Naive thymus-derived CD4-positive, alpha-beta T cell (primary cell): ENCODE measurements at regions not wholly inside any gene's neighbourhood (a gene's known extent, or its start where the extent isn't known, plus 50 kb on each side); places are given as distances from the start of the nearest gene placed in this dataset.
A peak's percentile ranks its signal among the peaks of the same experiment; 100 is the strongest.

Experiments used
- ATAC-seq: fragments of 150-1000 bp; cut with Tn5 transposase; 2 replicates; pipeline ENCODE4 v1.10.0; 2021; ENCODE audit warnings: mild to moderate bottlenecking, moderate library complexity
- CTCF ChIA-PET: fragments of 350-600 bp; sonication (Branson Sonifier 250); formaldehyde crosslinking; loops from one replicate; lab custom pipeline; 2021; ENCODE audit warnings: antibody characterized with exemption; lab: Charles Lee
- POLR2A ChIA-PET: fragments of 350-600 bp; sonication (Branson Sonifier 250); formaldehyde crosslinking; loops from one replicate; lab custom pipeline; 2021; ENCODE audit warnings: antibody characterized with exemption, inconsistent platforms; lab: Charles Lee
- DNase-seq, 9 donors: peaks; one replicate each; pipeline versions ENCODE4 v3.0.0 to v3.0.0-alpha.2; 2020 to 2022; ENCODE audit warnings: mixed read lengths in 1 of 9
- H3K27ac ChIP-seq: one replicate; pipeline ENCODE4 v1.7.0; 2013; ENCODE audit warnings: mild to moderate bottlenecking, low read depth, low read length, moderate library complexity
- H3K27me3 ChIP-seq, 2 donors: one replicate each; pipeline ENCODE4 v1.7.0; 2013; ENCODE audit warnings: low read length in 2 of 2, mild to moderate bottlenecking in 2 of 2, moderate library complexity in 2 of 2; ENCODE audit not compliant: control insufficient read depth in 2 of 2, insufficient read depth in 2 of 2
- H3K36me3 ChIP-seq, 3 experiments: 1 replicate in 2 of 3; 2 replicates in 1 of 3; pipeline ENCODE4 v1.7.0; 2013; ENCODE audit warnings: low read length in 3 of 3, mild to moderate bottlenecking in 3 of 3, moderate library complexity in 1 of 3; ENCODE audit not compliant: insufficient read depth in 3 of 3, control insufficient read depth in 2 of 3
- H3K4me1 ChIP-seq, 2 donors: one replicate each; pipeline ENCODE4 v1.7.0; 2013; ENCODE audit warnings: low read length in 2 of 2, mild to moderate bottlenecking in 2 of 2, moderate library complexity in 1 of 2; ENCODE audit not compliant: control insufficient read depth in 2 of 2, insufficient read depth in 2 of 2
- H3K4me3 ChIP-seq: 2 replicates; pipeline ENCODE4 v1.7.0; 2013; ENCODE audit warnings: mild to moderate bottlenecking, low read length
- H3K9me3 ChIP-seq, 3 experiments: 1 replicate in 2 of 3; 2 replicates in 1 of 3; pipeline ENCODE4 v1.7.0; 2013; ENCODE audit warnings: low read length in 3 of 3; ENCODE audit not compliant: control insufficient read depth in 2 of 3
- H3K27ac Mint-ChIP-seq, 9 donors: one replicate each; pipeline ENCODE4 v1.8.0; 2020 to 2022; ENCODE audit warnings: mixed read lengths in 9 of 9, mild to moderate bottlenecking in 8 of 9, moderate library complexity in 5 of 9, inconsistent platforms in 2 of 9
- H3K27me3 Mint-ChIP-seq, 5 donors: one replicate each; pipeline ENCODE4 v1.8.0; 2021 to 2022; ENCODE audit warnings: mixed read lengths in 5 of 5, mild to moderate bottlenecking in 1 of 5
- H3K36me3 Mint-ChIP-seq, 5 donors: one replicate each; pipeline ENCODE4 v1.8.0; 2020 to 2022; ENCODE audit warnings: mixed read lengths in 5 of 5, mild to moderate bottlenecking in 3 of 5, inconsistent platforms in 1 of 5
- H3K4me1 Mint-ChIP-seq, 7 donors: one replicate each; pipeline ENCODE4 v1.8.0; 2020 to 2022; ENCODE audit warnings: mixed read lengths in 7 of 7, mild to moderate bottlenecking in 3 of 7, inconsistent platforms in 1 of 7
- H3K4me3 Mint-ChIP-seq, 10 donors: one replicate each; pipeline ENCODE4 v1.8.0; 2020 to 2022; ENCODE audit warnings: mild to moderate bottlenecking in 10 of 10, mixed read lengths in 10 of 10, moderate library complexity in 6 of 10, inconsistent platforms in 2 of 10
- H3K9me3 Mint-ChIP-seq, 11 donors: one replicate each; pipeline ENCODE4 v1.8.0; 2020 to 2022; ENCODE audit warnings: mixed read lengths in 11 of 11, mild to moderate bottlenecking in 4 of 11, inconsistent platforms in 1 of 11, moderate library complexity in 1 of 11
- intact Hi-C, 2 donors: fragments of 100-400 bp; cut with micrococcal nuclease; formaldehyde crosslinking; loops; one replicate each; pipeline ENCODE4 v1.15.1; 2023

DNA sequence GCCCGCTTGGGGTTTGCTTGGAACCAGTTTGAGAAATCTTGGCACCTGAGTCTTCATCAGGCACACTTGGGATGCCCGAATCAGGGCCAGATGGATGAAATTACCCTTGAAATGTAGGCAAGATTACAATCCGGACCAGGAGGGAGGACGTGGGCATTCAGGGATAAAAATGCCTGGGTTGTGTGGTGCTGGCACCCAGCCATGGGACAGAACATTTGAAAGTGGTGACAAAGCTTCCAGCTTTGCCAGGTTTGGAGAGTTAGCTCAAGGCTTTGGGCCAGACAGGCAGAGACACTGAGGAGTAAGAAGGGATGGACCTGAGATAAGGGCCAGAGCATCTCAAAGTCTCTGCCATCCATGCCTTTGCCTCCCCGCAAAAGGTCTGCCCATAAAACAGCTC is 182.2 kb downstream of the TTC32 start:
- H3K36me3 ChIP-seq = no peaks in the 10 kb centered on the region
- no peaks in the 10 kb centered on the region for H3K27me3 ChIP-seq
- no peaks in the 10 kb centered on the region for H3K4me1 ChIP-seq
- H3K4me3 ChIP-seq = no peak overlapping the region
- ChIA-PET POLR2A (no interaction called here), CTCF (no interaction called here)
- Mint-ChIP-seq H3K4me3 (no peak overlapping the region), H3K9me3 (peaks cover 0 to 3% (median 0%) of the 10 kb centered on the region in 11 donors), H3K4me1 (no peaks in the 10 kb centered on the region), H3K27ac (no peak overlapping the region), H3K36me3 (no peaks in the 10 kb centered on the region), H3K27me3 (peaks cover 0 to 20% (median 11%) of the 10 kb centered on the region in 5 donors)
- DNase-seq (no peak), ATAC-seq (no peak)
- intact Hi-C loops = no loop called here
- H3K27ac ChIP-seq = no peak overlapping the region
- no peaks in the 10 kb centered on the region for H3K9me3 ChIP-seq

DNA sequence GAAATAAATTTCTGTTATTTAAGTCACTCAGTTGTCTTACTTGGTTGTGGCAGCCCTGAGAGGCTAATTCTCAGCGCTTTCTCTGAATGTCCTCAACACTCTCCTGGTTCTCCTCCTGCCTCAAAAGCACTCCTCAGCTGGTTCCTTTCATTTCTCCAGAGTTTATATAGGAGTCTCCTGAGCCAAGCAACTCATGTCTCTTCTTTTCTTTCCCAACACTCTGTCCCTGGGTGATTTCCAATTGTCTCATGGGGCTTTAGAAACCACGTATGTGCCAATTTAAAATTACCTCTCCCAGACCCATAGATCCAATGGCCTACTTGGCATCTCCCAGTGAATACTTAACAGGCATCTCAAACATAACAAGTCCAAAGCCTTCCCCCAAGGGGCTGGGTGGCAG is 184.3 kb downstream of the TTC32 start:
- no peak for DNase-seq
- no peaks in the 10 kb centered on the region for H3K27me3 ChIP-seq
- Mint-ChIP-seq H3K36me3 (peaks cover 0 to 6% (median 0%) of the 10 kb centered on the region in 5 donors), H3K27ac (no peak overlapping the region), H3K4me1 (no peaks in the 10 kb centered on the region), H3K4me3 (no peak overlapping the region), H3K27me3 (peaks cover 0 to 26% (median 14%) of the 10 kb centered on the region in 5 donors), H3K9me3 (peaks cover 0 to 8% (median 3%) of the 10 kb centered on the region in 11 donors)
- H3K4me3 ChIP-seq = no peak overlapping the region
- no peak overlapping the region for H3K27ac ChIP-seq
- intact Hi-C loops = no loop called here
- H3K4me1 ChIP-seq = no peaks in the 10 kb centered on the region
- H3K9me3 ChIP-seq = no peaks in the 10 kb centered on the region
- CTCF ChIA-PET = no interaction called here
- no peaks in the 10 kb centered on the region for H3K36me3 ChIP-seq
- ATAC-seq = no peak
- POLR2A ChIA-PET = no interaction called here

DNA sequence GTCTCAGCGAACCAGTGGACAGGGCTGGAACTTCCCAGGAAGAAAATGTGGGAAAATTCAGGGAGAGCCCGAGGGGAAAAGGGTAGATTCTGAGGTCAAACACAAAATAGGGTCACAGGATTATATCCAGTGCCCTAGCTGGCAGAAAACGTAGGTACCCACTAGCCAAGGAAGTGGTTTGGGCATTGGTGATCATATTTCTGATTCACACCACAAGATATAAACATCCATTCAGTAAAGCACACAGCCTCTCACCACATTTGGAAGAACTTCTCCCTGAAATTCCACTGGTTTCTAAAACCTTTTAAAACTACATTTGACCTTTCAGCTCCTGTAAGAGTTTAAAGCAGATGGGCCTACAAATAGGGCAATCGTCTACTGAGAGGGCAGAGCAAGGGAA is 186.9 kb downstream of the TTC32 start:
- no peak overlapping the region for H3K4me3 Mint-ChIP-seq
- intact Hi-C loops = no loop called here
- H3K4me1 Mint-ChIP-seq = peaks cover 0 to 3% (median 0%) of the 10 kb centered on the region in 7 donors
- H3K27me3 Mint-ChIP-seq = peaks cover 0 to 21% (median 14%) of the 10 kb centered on the region in 5 donors
- Histone ChIP-seq H3K27ac (no peak overlapping the region), H3K36me3 (no peaks in the 10 kb centered on the region), H3K4me3 (no peak overlapping the region), H3K4me1 (no peaks in the 10 kb centered on the region), H3K27me3 (no peaks in the 10 kb centered on the region), H3K9me3 (no peaks in the 10 kb centered on the region)
- H3K9me3 Mint-ChIP-seq = peaks cover 0 to 9% (median 4%) of the 10 kb centered on the region in 11 donors
- no peak for ATAC-seq
- no peak for DNase-seq
- peaks cover 0 to 9% (median 0%) of the 10 kb centered on the region in 5 donors for H3K36me3 Mint-ChIP-seq
- CTCF ChIA-PET = no interaction called here
- POLR2A ChIA-PET = no interaction called here
- no peak overlapping the region for H3K27ac Mint-ChIP-seq

DNA sequence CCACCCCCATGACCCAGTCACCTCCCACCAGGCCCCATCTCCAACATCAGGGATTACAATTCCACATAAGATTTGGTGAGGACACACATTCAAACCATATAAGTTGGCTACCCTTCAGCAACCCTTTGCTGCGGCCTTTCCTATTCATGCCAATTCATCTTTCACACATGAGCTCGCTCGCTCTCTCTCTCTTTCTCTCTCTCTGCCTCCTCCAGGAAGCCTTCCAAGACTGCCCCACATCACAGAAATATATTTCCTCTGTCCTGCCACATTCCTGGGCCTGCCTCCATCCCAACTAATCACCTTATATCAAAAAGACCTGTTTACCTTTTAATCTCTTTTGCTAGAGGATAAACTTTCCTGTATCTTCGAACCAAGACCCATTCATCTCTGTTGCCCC is 188.9 kb downstream of the TTC32 start:
- Histone ChIP-seq H3K4me3 (no peak overlapping the region), H3K4me1 (no peaks in the 10 kb centered on the region), H3K27ac (no peak overlapping the region), H3K36me3 (no peaks in the 10 kb centered on the region), H3K9me3 (no peaks in the 10 kb centered on the region), H3K27me3 (no peaks in the 10 kb centered on the region)
- Mint-ChIP-seq H3K4me3 (no peak overlapping the region), H3K27ac (no peak overlapping the region), H3K4me1 (peaks cover 0 to 3% (median 0%) of the 10 kb centered on the region in 7 donors), H3K36me3 (peaks cover 0 to 9% (median 0%) of the 10 kb centered on the region in 5 donors), H3K9me3 (peaks cover 0 to 9% (median 4%) of the 10 kb centered on the region in 11 donors), H3K27me3 (peaks cover 0 to 26% (median 8%) of the 10 kb centered on the region in 5 donors)
- ATAC-seq (no peak), DNase-seq (no peak)
- intact Hi-C loops = no loop called here
- CTCF ChIA-PET = no interaction called here
- POLR2A ChIA-PET = no interaction called here

DNA sequence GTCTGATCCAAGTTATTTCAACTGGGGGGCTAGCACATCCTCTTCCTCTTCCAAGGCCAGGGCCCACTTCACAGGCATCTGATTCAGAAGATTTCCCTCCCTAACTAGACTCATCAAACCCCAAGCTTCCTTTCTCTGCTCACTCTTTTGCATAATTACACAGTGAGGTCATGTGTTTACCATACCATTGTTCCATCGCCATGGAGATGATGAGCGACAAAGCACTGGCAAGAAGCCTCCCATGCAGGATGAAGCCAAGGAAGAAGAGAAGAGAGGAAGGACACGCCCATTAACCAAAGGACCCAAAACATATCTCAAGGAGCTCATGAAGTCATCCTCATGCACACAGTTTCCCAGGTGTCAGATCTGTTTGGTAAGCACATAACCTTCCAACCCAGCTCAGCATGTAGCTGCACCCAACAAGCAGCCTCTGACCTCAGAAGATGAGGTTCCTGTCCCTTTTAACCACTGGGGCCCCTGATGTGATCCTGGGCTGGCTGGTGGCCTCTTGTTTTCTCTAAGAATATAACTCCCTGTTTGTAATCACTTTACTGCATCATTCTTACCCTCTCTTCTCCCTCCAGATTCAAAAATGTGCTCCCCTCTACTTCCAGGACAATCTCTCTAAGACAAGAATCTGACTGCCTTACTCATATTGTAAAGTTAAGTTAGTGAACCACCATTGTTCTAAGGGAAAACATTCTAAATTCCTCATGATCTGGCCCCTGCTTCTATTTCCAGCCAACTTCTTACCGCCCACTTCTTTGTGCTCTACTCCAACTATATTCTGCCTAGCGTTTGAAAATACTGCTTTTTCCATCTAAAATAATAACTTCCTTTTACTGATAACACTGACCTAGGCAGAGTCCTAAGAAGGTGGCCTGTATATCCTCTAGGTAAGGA is 190.1 kb downstream of the TTC32 start:
- peaks cover 0 to 9% (median 0%) of the 10 kb centered on the region in 5 donors for H3K36me3 Mint-ChIP-seq
- H3K4me3 Mint-ChIP-seq = no peak overlapping the region
- no peaks in the 10 kb centered on the region for H3K4me1 ChIP-seq
- H3K27me3 Mint-ChIP-seq = peaks cover 0 to 31% (median 14%) of the 10 kb centered on the region in 5 donors
- no peaks in the 10 kb centered on the region for H3K36me3 ChIP-seq
- ChIA-PET CTCF (no interaction called here), POLR2A (no interaction called here)
- intact Hi-C loops = no loop called here
- no peaks in the 10 kb centered on the region for H3K9me3 ChIP-seq
- ATAC-seq (peak; percentile 29), DNase-seq (no peak)
- H3K27ac ChIP-seq = no peak overlapping the region
- no peak overlapping the region for H3K27ac Mint-ChIP-seq
- no peak overlapping the region for H3K4me3 ChIP-seq
- H3K27me3 ChIP-seq = no peaks in the 10 kb centered on the region
- H3K9me3 Mint-ChIP-seq = peaks cover 0 to 9% (median 4%) of the 10 kb centered on the region in 11 donors
- H3K4me1 Mint-ChIP-seq = peaks cover 0 to 3% (median 0%) of the 10 kb centered on the region in 7 donors

DNA sequence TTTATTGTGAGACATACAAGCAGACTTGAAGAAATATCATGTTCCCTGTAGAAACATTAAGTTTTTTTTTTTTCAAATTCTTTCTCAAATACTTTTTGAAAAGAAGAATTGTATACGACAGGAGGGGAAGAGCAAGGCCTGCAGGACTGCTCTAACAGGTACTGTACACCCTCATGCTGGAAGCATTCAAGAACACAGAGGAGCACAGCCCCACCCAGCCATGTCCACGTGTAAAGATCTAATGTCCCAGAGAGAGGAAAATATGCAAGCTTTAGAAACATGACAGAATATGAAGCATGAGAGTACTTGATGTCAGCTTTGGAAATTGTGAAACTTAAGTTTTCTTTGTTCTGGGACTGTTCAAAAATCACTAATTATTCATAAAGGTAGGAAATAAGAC is 191.6 kb downstream of the TTC32 start:
- no peak overlapping the region for H3K27ac ChIP-seq
- ATAC-seq = no peak

More for the DNA sequence above, 191.6 kb downstream of the TTC32 start:
- Histone ChIP-seq H3K9me3 (no peaks in the 10 kb centered on the region), H3K36me3 (no peaks in the 10 kb centered on the region), H3K4me1 (no peaks in the 10 kb centered on the region), H3K27me3 (no peaks in the 10 kb centered on the region), H3K4me3 (no peak overlapping the region)
- peaks cover 0 to 9% (median 0%) of the 10 kb centered on the region in 5 donors for H3K36me3 Mint-ChIP-seq
- intact Hi-C loops = no loop called here
- no peak overlapping the region for H3K4me3 Mint-ChIP-seq
- H3K9me3 Mint-ChIP-seq = peaks cover 0 to 9% (median 4%) of the 10 kb centered on the region in 11 donors
- ChIA-PET POLR2A (no interaction called here), CTCF (no interaction called here)
- DNase-seq = no peak
- H3K27me3 Mint-ChIP-seq = peaks cover 0 to 24% (median 9%) of the 10 kb centered on the region in 5 donors
- H3K4me1 Mint-ChIP-seq = peaks cover 0 to 3% (median 0%) of the 10 kb centered on the region in 7 donors
- H3K27ac Mint-ChIP-seq = no peak overlapping the region
